Loucy (cell line): ENCODE measurements at regions not wholly inside any gene's neighbourhood (a gene's known extent, or its start where the extent isn't known, plus 50 kb on each side); places are given as distances from the start of the nearest gene placed in this dataset.

Source experiments
- CTCF ChIP-seq: fragments of 200-600 bp; sonication (generic); conservative IDR thresholded peaks from 2 replicates; pipeline ENCODE4 v1.5.1; 2014; ENCODE audit warnings: mild to moderate bottlenecking, antibody characterized with exemption, low read length
- EZH2phosphoT487 ChIP-seq: fragments of 200-600 bp; IDR thresholded peaks from 2 replicates; pipeline ENCODE4 v1.6.1; 2018; ENCODE audit warnings: antibody characterized with exemption, mild to moderate bottlenecking, moderate library complexity, borderline replicate concordance

GRCh38 chr9:11323457-11323856 lies 710.7 kb upstream of the PTPRD start:
- TF ChIP-seq CTCF (no peak), EZH2phosphoT487 (no peak)
